Lower leg skin (tissue), 3 donors: ENCODE measurements at regions not wholly inside any gene's neighbourhood (a gene's known extent, or its start where the extent isn't known, plus 50 kb on each side); places are given as distances from the start of the nearest gene placed in this dataset.

Source experiments
- CTCF ChIP-seq, 3 donors: fragments of 450-650 bp; IDR thresholded peaks; one replicate each; pipeline ENCODE4 v1.5.1; 2016; ENCODE audit warnings: antibody characterized with exemption in 3 of 3, mild to moderate bottlenecking in 3 of 3, moderate library complexity in 2 of 3
- POLR2A ChIP-seq, 2 donors: fragments of 450-650 bp; IDR thresholded peaks; one replicate each; pipeline ENCODE4 v1.6.1; 2016 to 2017; ENCODE audit warnings: antibody characterized with exemption in 2 of 2, mild to moderate bottlenecking in 1 of 2, moderate library complexity in 1 of 2

GRCh38 chr1:9419369-9420041 lies 119.8 kb upstream of the SLC25A33 start:
- TF ChIP-seq CTCF (IDR thresholded peaks at IDR 0.05) (no peak), POLR2A (IDR thresholded peaks at IDR 0.05) (no peak)
